ENCODE measurements at regions not wholly inside any gene's neighbourhood (a gene's known extent, or its start where the extent isn't known, plus 50 kb on each side); places are given as distances from the start of the nearest gene placed in this dataset.

DNA sequence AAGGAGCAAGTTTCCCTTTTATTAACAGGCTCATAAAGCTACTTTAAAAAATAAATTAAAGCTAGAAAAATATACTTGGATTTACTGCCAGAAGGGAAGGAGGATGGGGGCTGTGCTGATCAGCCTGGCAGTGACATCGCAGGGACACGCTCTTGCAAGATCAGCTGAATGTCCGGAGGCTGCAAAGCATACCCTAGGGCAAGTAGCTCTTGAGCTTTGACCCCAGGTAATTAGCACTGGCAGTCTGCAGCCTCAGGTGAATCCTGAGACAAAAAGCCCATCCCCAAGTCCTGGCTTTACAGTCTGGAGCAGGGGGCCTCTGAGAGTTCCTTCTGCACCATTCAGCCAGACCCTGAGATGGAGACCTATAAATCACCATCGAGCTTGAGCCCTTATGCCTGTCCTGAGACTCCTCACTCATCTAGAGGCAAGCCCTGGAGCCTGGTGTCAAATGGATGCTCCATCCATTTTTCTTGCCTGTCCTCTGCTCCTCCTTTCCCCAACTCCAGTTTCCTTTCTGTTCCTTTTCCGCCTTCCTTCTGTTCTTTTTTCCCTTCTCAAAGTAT is 131.7 kb downstream of the TMEM114 start:
- TF ChIP-seq POLR2A (IDR thresholded peaks at IDR 0.05) (no peak), EP300 (IDR thresholded peaks at IDR 0.05) (no peak)
- TF ChIP-seq, protein P1, sequence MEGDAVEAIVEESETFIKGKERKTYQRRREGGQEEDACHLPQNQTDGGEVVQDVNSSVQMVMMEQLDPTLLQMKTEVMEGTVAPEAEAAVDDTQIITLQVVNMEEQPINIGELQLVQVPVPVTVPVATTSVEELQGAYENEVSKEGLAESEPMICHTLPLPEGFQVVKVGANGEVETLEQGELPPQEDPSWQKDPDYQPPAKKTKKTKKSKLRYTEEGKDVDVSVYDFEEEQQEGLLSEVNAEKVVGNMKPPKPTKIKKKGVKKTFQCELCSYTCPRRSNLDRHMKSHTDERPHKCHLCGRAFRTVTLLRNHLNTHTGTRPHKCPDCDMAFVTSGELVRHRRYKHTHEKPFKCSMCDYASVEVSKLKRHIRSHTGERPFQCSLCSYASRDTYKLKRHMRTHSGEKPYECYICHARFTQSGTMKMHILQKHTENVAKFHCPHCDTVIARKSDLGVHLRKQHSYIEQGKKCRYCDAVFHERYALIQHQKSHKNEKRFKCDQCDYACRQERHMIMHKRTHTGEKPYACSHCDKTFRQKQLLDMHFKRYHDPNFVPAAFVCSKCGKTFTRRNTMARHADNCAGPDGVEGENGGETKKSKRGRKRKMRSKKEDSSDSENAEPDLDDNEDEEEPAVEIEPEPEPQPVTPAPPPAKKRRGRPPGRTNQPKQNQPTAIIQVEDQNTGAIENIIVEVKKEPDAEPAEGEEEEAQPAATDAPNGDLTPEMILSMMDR (IDR thresholded peaks at IDR 0.05), result no peak

All from ovary (tissue), 3 donors.